SK-N-MC (cell line): ENCODE measurements at regions not wholly inside any gene's neighbourhood (a gene's known extent, or its start where the extent isn't known, plus 50 kb on each side); places are given as distances from the start of the nearest gene placed in this dataset.

Experiments
- EZH2 ChIP-seq: fragments of 200-600 bp; sonication (generic); IDR thresholded peaks from one replicate; pipeline ENCODE4 v1.6.1; 2017; ENCODE audit warnings: antibody characterized with exemption
- FOXP2 ChIP-seq: optimal IDR thresholded peaks from 2 replicates; pipeline ENCODE3; 2011; ENCODE audit warnings: mild to moderate bottlenecking, moderate library complexity; ENCODE audit not compliant: insufficient read depth; ENCODE audit errors: extremely low read length, control extremely low read depth
- POLR2AphosphoS5 ChIP-seq: IDR thresholded peaks from 2 replicates; pipeline ENCODE4 v1.6.1; 2012; ENCODE audit warnings: mild to moderate bottlenecking, low read depth, low read length, borderline replicate concordance

GRCh38 chr1:219413536-219413935 lies 199.4 kb downstream of the ZC3H11B start:
- no peak for TF ChIP-seq POLR2AphosphoS5
- TF ChIP-seq EZH2, result no peak
- TF ChIP-seq FOXP2, result no peak
